Gastrocnemius medialis (tissue), 4 donors: ENCODE measurements at regions not wholly inside any gene's neighbourhood (a gene's known extent, or its start where the extent isn't known, plus 50 kb on each side); places are given as distances from the start of the nearest gene placed in this dataset.

Experiments used
- ATAC-seq, 2 donors: fragments of 150-250 bp; one replicate each; pipeline ENCODE4 v1.9.1; 2016
- DNase-seq, 2 donors: peaks; one replicate each; pipeline ENCODE4 v3.0.0-alpha.2; 2019
- H3K27ac ChIP-seq, 4 donors: fragments of 200-600 bp; sonication (generic); 1 replicate in 1 of 4; 2 replicates in 3 of 4; pipeline ENCODE4 v1.5.1; 2016 to 2018; ENCODE audit warnings: mild to moderate bottlenecking in 2 of 4, moderate library complexity in 1 of 4
- H3K27me3 ChIP-seq, 3 donors: fragments of 200-600 bp; sonication (generic) in 2 of 3; 1 replicate in 1 of 3; 2 replicates in 2 of 3; pipeline versions ENCODE4 v1.5.1 to v1.6.0; 2016 to 2019; ENCODE audit warnings: mild to moderate bottlenecking in 1 of 3, moderate library complexity in 1 of 3
- H3K36me3 ChIP-seq, 2 donors: fragments of 200-600 bp; sonication (generic) in 1 of 2; one replicate each; pipeline ENCODE4 v1.5.1; 2017 to 2018
- H3K4me1 ChIP-seq, 2 donors: fragments of 200-600 bp; sonication (generic) in 1 of 2; one replicate each; pipeline ENCODE4 v1.5.1; 2016 to 2017; ENCODE audit warnings: mild to moderate bottlenecking in 2 of 2
- H3K4me3 ChIP-seq, 4 donors: fragments of 200-600 bp; sonication (generic) in 3 of 4; 1 replicate in 1 of 4; 2 replicates in 3 of 4; pipeline ENCODE4 v1.5.1; 2016 to 2019; ENCODE audit warnings: mild to moderate bottlenecking in 2 of 4
- H3K9me3 ChIP-seq, 3 donors: fragments of 200-600 bp; sonication (generic) in 2 of 3; 1 replicate in 1 of 3; 2 replicates in 2 of 3; pipeline ENCODE4 v1.5.1; 2016 to 2019
- CTCF ChIP-seq, 5 experiments: fragments of 450-650 bp in 3 of 5; fragments of 200-600 bp in 2 of 5; sonication (generic) in 2 of 5; IDR thresholded peaks in 4 of 5; conservative IDR thresholded peaks in 1 of 5; 1 replicate in 4 of 5; 2 replicates in 1 of 5; pipeline ENCODE4 v1.5.1; 2016 to 2019; ENCODE audit warnings: antibody characterized with exemption in 5 of 5, mild to moderate bottlenecking in 3 of 5, moderate library complexity in 3 of 5
- POLR2A ChIP-seq, 2 donors: fragments of 450-650 bp; IDR thresholded peaks; one replicate each; pipeline ENCODE4 v1.6.1; 2017; ENCODE audit warnings: antibody characterized with exemption in 2 of 2, mild to moderate bottlenecking in 2 of 2, moderate library complexity in 2 of 2
- in situ Hi-C, 4 donors: fragments of 200-750 bp; cut with MboI; loops; one replicate each; pipeline versions ENCODE4 v1.15.0 to v1.8.0; 2017; ENCODE audit warnings: low sequenced_read_pairs in 4 of 4
- intact Hi-C: fragments of 100-400 bp; cut with DNase I; formaldehyde crosslinking; loops from one replicate; pipeline ENCODE4 v1.15.1; 2023; ENCODE audit warnings: low total_unique reads

DNA sequence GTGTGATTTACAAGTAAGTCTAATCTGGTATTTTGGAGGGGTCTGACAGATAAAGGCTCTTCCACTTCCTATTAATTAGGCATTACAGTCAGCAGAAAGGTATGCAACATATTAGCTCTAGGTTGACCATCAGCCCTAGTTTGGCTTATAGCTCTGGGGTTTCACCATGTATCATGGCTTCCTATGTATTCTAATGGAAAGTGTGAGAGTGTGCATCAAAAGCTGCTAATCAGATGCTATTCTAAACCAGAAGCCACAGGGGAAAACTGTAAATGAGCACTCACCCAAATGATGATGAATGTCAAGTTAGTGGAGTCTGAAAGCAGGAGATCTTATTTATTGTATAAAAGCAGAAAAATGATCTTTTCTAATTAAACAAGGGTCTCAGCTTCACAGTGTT lies 149.2 kb upstream of the MITF start:
- Histone ChIP-seq H3K4me1 (no peaks in the 10 kb centered on the region), H3K27me3 (peaks cover 0 to 6% (median 0%) of the 10 kb centered on the region in 3 donors), H3K9me3 (peaks cover 0 to 6% (median 0%) of the 10 kb centered on the region in 3 donors), H3K27ac (no peak overlapping the region), H3K36me3 (no peaks in the 10 kb centered on the region), H3K4me3 (no peak overlapping the region)
- TF ChIP-seq POLR2A (IDR thresholded peaks at IDR 0.05) (no peak), CTCF (IDR thresholded peaks at IDR 0.05 in 4 of 5, conservative IDR thresholded peaks at IDR 0.05 in 1 of 5) (no peak)
- no peak for ATAC-seq
- in situ Hi-C loops: no loop called here
- DNase-seq: no peak
- intact Hi-C loops: no loop called here

- Histone ChIP-seq H3K27ac (no peak overlapping the region), H3K9me3 (peaks cover 0 to 6% (median 0%) of the 10 kb centered on the region in 3 donors), H3K4me1 (no peaks in the 10 kb centered on the region), H3K4me3 (no peak overlapping the region), H3K36me3 (no peaks in the 10 kb centered on the region), H3K27me3 (peaks cover 0 to 6% (median 0%) of the 10 kb centered on the region in 3 donors)
- TF ChIP-seq CTCF (IDR thresholded peaks at IDR 0.05 in 4 of 5, conservative IDR thresholded peaks at IDR 0.05 in 1 of 5): no peak
- no peak for TF ChIP-seq POLR2A (IDR thresholded peaks at IDR 0.05)
- ATAC-seq: no peak
- in situ Hi-C loops (no loop called here), intact Hi-C loops (no loop called here)
- no peak for DNase-seq
Observed at GRCh38 chr3:69588170-69588569, 151.1 kb upstream of the MITF start.

DNA sequence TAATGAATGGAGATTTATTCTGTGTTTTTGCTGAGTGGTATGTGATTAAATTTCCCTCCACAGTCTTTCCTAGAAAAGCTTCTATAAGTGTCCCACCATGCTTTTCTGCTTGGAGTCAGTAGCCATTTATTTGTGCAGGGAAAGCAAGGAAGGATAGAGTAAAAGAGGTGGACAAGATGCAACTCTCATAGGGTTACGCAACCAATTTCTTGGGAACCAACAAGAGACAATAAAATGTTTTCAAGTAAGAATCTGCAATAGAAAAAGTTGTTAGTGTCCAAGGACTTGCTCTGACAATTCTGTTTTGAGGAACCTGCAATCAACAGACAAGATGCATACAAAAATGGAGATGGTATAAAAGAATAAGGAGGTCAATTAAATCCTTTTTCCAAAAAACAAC lies 153.8 kb upstream of the MITF start:
- Histone ChIP-seq H3K9me3 (peaks cover 0 to 6% (median 0%) of the 10 kb centered on the region in 3 donors), H3K36me3 (no peaks in the 10 kb centered on the region), H3K27ac (no peak overlapping the region), H3K4me3 (no peak overlapping the region), H3K4me1 (no peaks in the 10 kb centered on the region), H3K27me3 (peaks cover 0 to 6% (median 0%) of the 10 kb centered on the region in 3 donors)
- DNase-seq: no peak
- TF ChIP-seq CTCF (IDR thresholded peaks at IDR 0.05 in 4 of 5, conservative IDR thresholded peaks at IDR 0.05 in 1 of 5) (no peak), POLR2A (IDR thresholded peaks at IDR 0.05) (no peak)
- intact Hi-C loops: no loop called here
- in situ Hi-C loops: no loop called here
- ATAC-seq: no peak

DNA sequence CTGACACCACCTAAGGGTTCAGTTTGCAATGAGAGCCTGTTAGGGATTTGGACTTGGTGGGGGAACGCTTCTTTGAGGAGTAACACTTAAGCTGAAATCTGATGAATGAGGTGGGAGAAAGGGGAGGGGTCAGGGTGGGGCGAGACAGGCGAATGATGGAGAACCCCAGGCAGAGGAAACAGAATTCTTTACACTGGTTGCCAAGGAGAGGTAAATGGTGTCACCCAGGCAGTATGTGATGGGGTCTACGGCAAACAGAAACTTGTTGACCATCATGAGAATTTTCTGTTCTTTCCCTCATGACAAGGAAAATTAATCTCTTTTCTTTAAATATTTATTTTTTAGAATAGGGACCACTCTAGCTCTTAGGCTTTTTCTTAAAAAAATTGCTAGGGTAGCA lies 157.2 kb upstream of the MITF start:
- no peak for ATAC-seq
- no peak for TF ChIP-seq POLR2A (IDR thresholded peaks at IDR 0.05)
- TF ChIP-seq CTCF (IDR thresholded peaks at IDR 0.05 in 4 of 5, conservative IDR thresholded peaks at IDR 0.05 in 1 of 5): no peak
- H3K9me3 ChIP-seq: peaks cover 0 to 1% (median 0%) of the 10 kb centered on the region in 3 donors
- peaks cover 0 to 7% of the 10 kb centered on the region in 2 donors for H3K4me1 ChIP-seq
- no peak for DNase-seq
- H3K27me3 ChIP-seq: no peaks in the 10 kb centered on the region
- no peak overlapping the region for H3K4me3 ChIP-seq
- H3K36me3 ChIP-seq: no peaks in the 10 kb centered on the region
- intact Hi-C loops (no loop called here), in situ Hi-C loops (no loop called here)
- no peak overlapping the region for H3K27ac ChIP-seq
